Right atrium auricular region (tissue), 2 donors: ENCODE measurements at regions not wholly inside any gene's neighbourhood (a gene's known extent, or its start where the extent isn't known, plus 50 kb on each side); places are given as distances from the start of the nearest gene placed in this dataset.
A peak's percentile ranks its signal among the peaks of the same experiment; 100 is the strongest.
"Not testable (repeated sequence)": the region's sequence is repeated elsewhere in the genome, so short reads cannot be mapped to it uniquely, and the experiment has no call there.

Experiments
- DNase-seq: peaks from one replicate; pipeline ENCODE4 v3.0.0-alpha.2; 2019; ENCODE audit warnings: low spot score
- H3K27ac ChIP-seq, 2 donors: fragments of 200-600 bp; sonication (generic); 1 replicate in 1 of 2; 2 replicates in 1 of 2; pipeline ENCODE4 v1.5.1; 2016 to 2019
- H3K27me3 ChIP-seq, 2 donors: fragments of 200-600 bp; sonication (generic); one replicate each; pipeline versions ENCODE4 v1.5.1 to v1.6.0; 2017 to 2019
- H3K36me3 ChIP-seq: fragments of 200-600 bp; sonication (generic); one replicate; pipeline ENCODE4 v1.5.1; 2016
- H3K4me1 ChIP-seq, 2 donors: fragments of 200-600 bp; sonication (generic); one replicate each; pipeline versions ENCODE4 v1.5.1 to v1.6.0; 2017 to 2019
- H3K4me3 ChIP-seq, 2 donors: fragments of 200-600 bp; sonication (generic); 1 replicate in 1 of 2; 2 replicates in 1 of 2; pipeline ENCODE4 v1.5.1; 2017 to 2019; ENCODE audit warnings: mild to moderate bottlenecking in 1 of 2, moderate library complexity in 1 of 2
- H3K9me3 ChIP-seq, 2 donors: fragments of 200-600 bp; sonication (generic); one replicate each; pipeline ENCODE4 v1.5.1; 2019
- TF ChIP-seq, protein P1 (sequence below), 2 donors: fragments of 200-600 bp; sonication (generic); IDR thresholded peaks; one replicate each; pipeline ENCODE4 v1.5.1; 2019; ENCODE audit warnings: antibody characterized with exemption in 2 of 2

DNA sequence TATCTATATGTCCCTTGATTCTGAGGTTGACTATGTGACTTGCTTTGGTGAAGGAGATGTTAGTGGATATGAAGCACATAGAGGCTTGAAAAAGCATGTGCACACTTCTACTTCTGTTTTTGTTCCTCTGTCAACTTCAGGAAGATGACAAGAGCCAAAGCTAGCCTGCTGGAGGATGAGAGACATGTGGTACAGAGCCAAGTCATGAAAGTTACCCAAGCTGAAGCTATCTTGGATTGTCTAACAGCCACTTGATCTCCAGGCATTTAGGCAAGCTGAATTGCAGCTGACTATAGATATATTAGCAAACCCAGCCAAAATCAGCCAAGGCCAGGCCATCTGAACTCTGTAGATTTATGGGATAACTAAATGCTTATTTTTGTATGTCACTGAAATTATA is 70.8 kb upstream of the DYNLT3 start:
- TF ChIP-seq, protein P1, sequence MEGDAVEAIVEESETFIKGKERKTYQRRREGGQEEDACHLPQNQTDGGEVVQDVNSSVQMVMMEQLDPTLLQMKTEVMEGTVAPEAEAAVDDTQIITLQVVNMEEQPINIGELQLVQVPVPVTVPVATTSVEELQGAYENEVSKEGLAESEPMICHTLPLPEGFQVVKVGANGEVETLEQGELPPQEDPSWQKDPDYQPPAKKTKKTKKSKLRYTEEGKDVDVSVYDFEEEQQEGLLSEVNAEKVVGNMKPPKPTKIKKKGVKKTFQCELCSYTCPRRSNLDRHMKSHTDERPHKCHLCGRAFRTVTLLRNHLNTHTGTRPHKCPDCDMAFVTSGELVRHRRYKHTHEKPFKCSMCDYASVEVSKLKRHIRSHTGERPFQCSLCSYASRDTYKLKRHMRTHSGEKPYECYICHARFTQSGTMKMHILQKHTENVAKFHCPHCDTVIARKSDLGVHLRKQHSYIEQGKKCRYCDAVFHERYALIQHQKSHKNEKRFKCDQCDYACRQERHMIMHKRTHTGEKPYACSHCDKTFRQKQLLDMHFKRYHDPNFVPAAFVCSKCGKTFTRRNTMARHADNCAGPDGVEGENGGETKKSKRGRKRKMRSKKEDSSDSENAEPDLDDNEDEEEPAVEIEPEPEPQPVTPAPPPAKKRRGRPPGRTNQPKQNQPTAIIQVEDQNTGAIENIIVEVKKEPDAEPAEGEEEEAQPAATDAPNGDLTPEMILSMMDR (IDR thresholded peaks at IDR 0.05): no peak
- Histone ChIP-seq H3K36me3 (no peaks in the 10 kb centered on the region), H3K27ac (no peak overlapping the region), H3K9me3 (peaks cover 0 to 10% of the 10 kb centered on the region in 2 donors), H3K4me1 (no peaks in the 10 kb centered on the region), H3K4me3 (no peak overlapping the region), H3K27me3 (no peaks in the 10 kb centered on the region)
- no peak for DNase-seq

DNA sequence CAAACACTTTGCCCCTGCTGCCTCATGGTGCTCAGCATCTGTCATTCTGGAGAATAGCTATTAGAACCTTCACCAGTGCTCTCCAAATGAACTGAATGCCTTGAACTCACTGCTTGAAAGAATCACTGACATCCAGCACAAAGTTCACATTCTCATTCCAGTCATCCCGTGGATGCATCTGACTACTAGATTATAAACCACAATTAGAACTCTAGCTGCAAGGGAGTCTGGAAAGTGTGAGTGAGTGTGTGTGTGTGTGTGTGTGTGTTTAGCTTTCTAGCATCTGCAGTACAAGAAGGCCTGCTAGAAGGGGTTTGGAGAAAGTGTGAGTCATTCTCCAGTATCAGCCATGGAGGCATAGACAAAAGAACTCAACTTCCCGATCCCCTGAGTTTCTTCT is 71.3 kb upstream of the DYNLT3 start:
- TF ChIP-seq, protein P1 (IDR thresholded peaks at IDR 0.05): no peak
- Histone ChIP-seq H3K9me3 (peaks cover 0 to 10% of the 10 kb centered on the region in 2 donors), H3K27me3 (no peaks in the 10 kb centered on the region), H3K4me1 (no peaks in the 10 kb centered on the region), H3K36me3 (no peaks in the 10 kb centered on the region), H3K4me3 (no peak overlapping the region), H3K27ac (no peak overlapping the region)
- no peak for DNase-seq

DNA sequence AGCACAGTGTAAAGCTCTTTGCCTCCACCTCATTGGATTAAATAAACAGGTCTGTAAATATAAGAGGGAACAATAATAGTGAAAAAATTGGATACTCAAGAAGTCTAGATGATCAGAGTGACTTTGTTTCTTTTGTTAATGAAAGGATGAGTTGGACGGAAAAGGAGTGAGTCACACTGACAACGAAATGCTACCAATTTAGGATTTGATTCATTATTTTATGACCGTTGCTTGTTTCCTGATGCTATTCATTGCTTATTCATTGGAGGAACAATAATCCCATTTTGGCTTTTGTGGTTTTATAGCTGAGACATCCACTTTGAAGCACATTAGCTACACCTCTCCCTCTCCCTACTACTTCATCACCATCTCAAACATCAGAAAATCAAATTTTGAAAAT is 74.4 kb upstream of the DYNLT3 start:
- TF ChIP-seq, protein P1 (IDR thresholded peaks at IDR 0.05): no peak
- H3K27ac ChIP-seq: no peak overlapping the region
- H3K4me3 ChIP-seq: no peak overlapping the region
- H3K27me3 ChIP-seq: no peaks in the 10 kb centered on the region
- no peaks in the 10 kb centered on the region for H3K36me3 ChIP-seq
- H3K9me3 ChIP-seq: peaks cover 0 to 10% of the 10 kb centered on the region in 2 donors
- no peaks in the 10 kb centered on the region for H3K4me1 ChIP-seq
- DNase-seq: no peak

DNA sequence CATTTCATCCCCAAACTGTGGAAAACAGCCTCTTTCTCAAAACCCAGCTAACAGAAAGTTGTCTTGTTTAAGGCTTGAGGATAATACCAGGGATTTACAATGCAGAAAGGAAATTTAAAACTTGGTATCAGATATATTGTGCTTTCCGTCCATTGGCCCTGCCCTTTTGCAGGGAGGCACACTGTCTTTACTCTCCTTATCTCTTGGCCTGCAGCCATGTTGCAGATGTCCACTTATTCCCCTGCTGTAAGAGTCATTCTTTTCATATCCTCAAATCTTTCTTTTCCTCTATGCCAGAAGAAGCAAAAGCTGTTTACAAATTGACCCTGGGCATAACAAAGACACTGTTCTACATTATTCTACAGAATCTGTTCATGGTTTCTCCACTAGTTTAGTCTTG is 75.6 kb upstream of the DYNLT3 start:
- Histone ChIP-seq H3K36me3 (no peaks in the 10 kb centered on the region), H3K9me3 (peaks cover 0 to 10% of the 10 kb centered on the region in 2 donors), H3K27ac (no peak overlapping the region), H3K4me3 (no peak overlapping the region), H3K4me1 (no peaks in the 10 kb centered on the region), H3K27me3 (no peaks in the 10 kb centered on the region)
- TF ChIP-seq, protein P1 (IDR thresholded peaks at IDR 0.05): no peak
- no peak for DNase-seq

DNA sequence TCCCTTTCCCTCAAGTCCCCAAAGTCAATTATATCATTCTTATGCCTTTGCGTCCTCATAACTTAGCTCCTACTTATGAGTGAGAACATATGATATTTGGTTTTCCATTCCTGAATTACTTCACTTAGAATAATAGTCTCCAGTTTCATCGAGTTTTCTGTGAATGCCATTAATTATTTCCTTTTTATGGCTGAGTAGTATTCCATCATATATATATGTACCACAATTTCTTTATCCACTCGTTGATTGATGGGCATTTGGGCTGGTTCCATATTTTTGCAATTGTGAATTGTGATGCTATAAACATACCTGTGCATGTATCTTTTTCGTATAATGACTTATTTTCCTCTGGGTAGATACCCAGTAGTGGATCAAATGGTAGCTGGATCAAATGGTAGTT is 78.4 kb upstream of the DYNLT3 start:
- not testable (repeated sequence) for H3K27ac ChIP-seq, H3K9me3 ChIP-seq, H3K4me3 ChIP-seq, H3K27me3 ChIP-seq, H3K36me3 ChIP-seq, H3K4me1 ChIP-seq, DNase-seq

DNA sequence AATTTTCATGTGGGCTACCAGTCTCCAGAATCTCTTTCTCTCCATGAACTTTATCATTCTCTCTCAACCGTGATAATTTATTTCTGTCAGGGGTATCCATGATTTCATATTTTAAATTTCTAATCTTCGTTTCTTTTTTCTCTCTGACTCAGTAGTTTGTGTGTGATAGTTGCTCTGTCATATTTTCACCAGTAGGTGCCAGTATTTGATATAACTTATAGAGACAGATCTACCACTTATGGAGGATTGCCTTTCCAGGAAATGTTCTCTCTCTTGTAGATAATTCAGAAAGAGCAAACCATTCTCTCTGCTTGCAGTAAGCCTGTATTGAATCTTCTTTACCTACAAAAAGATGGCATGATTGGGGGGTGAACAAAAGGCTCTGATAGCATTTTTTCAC is 79.3 kb upstream of the DYNLT3 start:
- Histone ChIP-seq H3K36me3 (no peaks in the 10 kb centered on the region), H3K27ac (no peak overlapping the region), H3K27me3 (no peaks in the 10 kb centered on the region), H3K4me1 (no peaks in the 10 kb centered on the region), H3K4me3 (no peak overlapping the region), H3K9me3 (no peaks in the 10 kb centered on the region)
- TF ChIP-seq, protein P1 (IDR thresholded peaks at IDR 0.05): peak; percentile 16 to 55
- no peak for DNase-seq
